ENCODE measurements at regions not wholly inside any gene's neighbourhood (a gene's known extent, or its start where the extent isn't known, plus 50 kb on each side); places are given as distances from the start of the nearest gene placed in this dataset.
"Not testable (repeated sequence)": the region's sequence is repeated elsewhere in the genome, so short reads cannot be mapped to it uniquely, and the experiment has no call there.

DNA sequence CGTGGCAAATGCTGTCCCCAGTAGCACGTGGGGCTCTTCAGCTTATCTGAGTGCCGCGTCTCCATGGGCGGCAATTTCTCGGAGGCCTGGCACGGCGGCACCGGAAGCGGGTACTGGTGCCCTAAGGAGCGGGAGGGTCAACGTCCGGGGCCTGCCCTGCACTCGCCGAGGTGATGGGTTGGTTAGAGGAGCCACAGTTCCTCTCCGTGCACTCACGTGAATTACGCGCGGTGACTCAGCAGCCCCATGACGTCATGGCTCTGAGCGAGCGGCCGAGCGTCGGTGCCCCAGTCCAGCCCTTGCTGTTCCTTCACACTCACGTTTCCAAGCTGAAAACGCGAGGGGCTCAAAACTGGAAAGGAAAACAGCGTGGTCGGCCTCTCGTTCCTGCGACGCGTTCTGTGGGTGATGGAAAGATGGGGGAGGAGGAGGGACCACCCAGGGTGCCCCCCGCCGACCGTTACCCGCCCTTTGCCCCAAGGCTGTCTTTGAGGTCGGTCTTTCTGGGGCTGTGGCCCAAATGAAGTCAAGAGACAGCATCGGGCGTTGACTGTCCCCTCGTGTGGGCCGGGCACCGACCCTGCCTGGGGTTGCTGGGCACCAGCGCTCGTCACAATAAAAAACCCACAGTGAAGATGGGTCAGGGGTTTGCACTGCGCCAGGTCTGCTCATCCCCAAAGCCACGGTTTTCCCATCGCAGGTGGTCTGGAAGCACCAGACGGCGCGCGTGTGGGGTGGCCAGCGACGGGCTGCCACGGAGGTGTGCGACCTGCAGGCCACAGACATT, 70.4 kb upstream of the CFAP46 start:
- no peak overlapping the region for H3K27ac Mint-ChIP-seq

DNA sequence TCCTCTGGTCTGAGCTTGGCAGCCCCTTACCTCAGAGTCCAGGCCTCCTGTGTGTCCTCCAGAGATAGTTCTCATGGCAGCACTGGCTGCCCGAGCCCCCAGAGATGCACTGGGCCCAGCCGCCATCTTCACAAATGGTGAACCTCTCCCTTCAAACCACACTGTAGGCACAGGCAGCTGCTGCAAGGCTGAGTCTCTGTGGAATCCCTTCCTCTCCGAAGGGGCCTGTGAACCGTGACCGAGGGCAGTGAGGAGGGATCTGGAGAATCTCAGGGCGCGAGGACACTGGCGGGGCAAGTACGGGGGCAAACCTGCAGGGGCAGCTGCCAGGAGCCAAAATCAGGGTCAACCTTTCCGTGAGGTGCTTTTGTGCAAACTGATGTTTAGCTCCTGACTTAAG, 69.5 kb upstream of the CFAP46 start:
- Mint-ChIP-seq H3K4me3 (no peak overlapping the region), H3K27ac (no peak overlapping the region), H3K27me3 (ENCODE audit: insufficient read depth) (no peaks in the 10 kb centered on the region; the same call in 1 of the 2 replicates), H3K36me3 (ENCODE audit: low read depth) (peaks cover 4% of the 10 kb centered on the region; the same call in 1 of the 2 replicates), H3K4me1 (ENCODE audit: low read depth) (no peaks in the 10 kb centered on the region), H3K9me3 (peaks cover 8% of the 10 kb centered on the region)
- DNase-seq: no peak
- TF ChIP-seq, protein P1, sequence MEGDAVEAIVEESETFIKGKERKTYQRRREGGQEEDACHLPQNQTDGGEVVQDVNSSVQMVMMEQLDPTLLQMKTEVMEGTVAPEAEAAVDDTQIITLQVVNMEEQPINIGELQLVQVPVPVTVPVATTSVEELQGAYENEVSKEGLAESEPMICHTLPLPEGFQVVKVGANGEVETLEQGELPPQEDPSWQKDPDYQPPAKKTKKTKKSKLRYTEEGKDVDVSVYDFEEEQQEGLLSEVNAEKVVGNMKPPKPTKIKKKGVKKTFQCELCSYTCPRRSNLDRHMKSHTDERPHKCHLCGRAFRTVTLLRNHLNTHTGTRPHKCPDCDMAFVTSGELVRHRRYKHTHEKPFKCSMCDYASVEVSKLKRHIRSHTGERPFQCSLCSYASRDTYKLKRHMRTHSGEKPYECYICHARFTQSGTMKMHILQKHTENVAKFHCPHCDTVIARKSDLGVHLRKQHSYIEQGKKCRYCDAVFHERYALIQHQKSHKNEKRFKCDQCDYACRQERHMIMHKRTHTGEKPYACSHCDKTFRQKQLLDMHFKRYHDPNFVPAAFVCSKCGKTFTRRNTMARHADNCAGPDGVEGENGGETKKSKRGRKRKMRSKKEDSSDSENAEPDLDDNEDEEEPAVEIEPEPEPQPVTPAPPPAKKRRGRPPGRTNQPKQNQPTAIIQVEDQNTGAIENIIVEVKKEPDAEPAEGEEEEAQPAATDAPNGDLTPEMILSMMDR (IDR thresholded peaks at IDR 0.05): no peak

More for the DNA sequence above, 70.4 kb upstream of the CFAP46 start:
- DNase-seq: no peak
- no peaks in the 10 kb centered on the region; the same call in 1 of the 2 replicates for H3K27me3 Mint-ChIP-seq (ENCODE audit: insufficient read depth)
- TF ChIP-seq, protein P1 (IDR thresholded peaks at IDR 0.05): no peak
- no peaks in the 10 kb centered on the region for H3K4me1 Mint-ChIP-seq (ENCODE audit: low read depth)
- H3K36me3 Mint-ChIP-seq (ENCODE audit: low read depth): peaks cover 4% of the 10 kb centered on the region; the same call in 1 of the 2 replicates
- H3K9me3 Mint-ChIP-seq: peaks cover 8% of the 10 kb centered on the region
- H3K4me3 Mint-ChIP-seq: no peak overlapping the region

- not testable (repeated sequence) for DNase-seq; H3K9me3 Mint-ChIP-seq; H3K27ac Mint-ChIP-seq; H3K4me3 Mint-ChIP-seq; H3K27me3 Mint-ChIP-seq (ENCODE audit: insufficient read depth); H3K36me3 Mint-ChIP-seq (ENCODE audit: low read depth); H3K4me1 Mint-ChIP-seq (ENCODE audit: low read depth)
Measured at GRCh38 chr10:133011393-133011792, 69.0 kb upstream of the CFAP46 start.

DNA sequence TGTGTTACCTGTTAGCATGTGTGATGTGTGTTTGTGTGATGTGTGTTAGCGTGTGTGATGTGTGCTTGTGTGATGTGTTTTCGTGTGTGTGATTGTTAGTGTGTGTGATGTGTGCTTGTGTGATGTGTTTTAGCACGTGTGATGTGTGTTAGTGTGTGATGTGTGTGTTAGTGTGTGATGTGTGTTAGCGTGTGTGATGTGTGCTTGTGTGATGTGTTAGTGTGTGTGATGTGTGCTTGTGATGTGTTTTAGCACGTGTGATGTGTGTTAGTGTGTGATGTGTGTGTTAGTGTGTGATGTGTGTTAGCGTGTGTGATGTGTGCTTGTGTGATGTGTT, 68.4 kb upstream of the CFAP46 start:
- H3K9me3 Mint-ChIP-seq; H3K4me1 Mint-ChIP-seq (ENCODE audit: low read depth); H3K27me3 Mint-ChIP-seq (ENCODE audit: insufficient read depth); H3K4me3 Mint-ChIP-seq; H3K36me3 Mint-ChIP-seq (ENCODE audit: low read depth); H3K27ac Mint-ChIP-seq; DNase-seq: not testable (repeated sequence)

DNA sequence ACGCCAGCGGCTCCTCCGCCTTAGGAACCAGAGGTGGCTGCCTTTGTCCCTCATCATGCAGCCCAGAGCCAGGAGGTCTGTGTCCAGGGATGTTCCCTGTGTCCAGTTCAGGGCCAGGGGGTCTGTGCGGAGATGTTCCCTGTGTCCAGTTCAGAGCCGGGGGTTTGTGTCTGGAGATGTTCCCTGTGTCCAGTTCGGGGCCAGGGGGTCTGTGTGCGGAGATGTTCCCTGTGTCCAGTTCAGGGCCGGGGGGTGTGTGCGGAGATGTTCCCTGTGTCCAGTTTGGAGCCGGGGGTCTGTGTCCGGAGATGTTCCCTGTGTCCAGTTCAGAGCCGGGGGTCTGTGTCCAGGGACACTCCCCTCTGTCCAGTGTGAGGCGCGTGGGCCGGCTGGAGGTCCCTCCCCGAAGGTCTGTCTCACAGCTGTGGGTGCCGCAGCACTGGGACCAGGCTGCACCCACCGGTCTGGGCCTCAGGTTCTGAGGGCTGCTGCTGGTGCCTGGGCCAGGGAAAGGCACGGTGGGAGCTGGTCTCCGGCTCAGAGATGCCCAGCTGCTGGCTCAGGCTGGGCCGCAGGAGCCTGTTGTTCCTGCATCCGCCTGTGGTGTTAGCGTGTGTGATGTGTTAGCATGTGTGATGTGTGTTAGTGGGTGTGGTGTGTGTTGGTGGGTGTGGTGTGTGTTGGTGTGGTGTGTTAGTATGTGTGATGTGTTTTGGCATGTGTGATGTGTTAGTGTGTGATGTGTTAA, 67.9 kb upstream of the CFAP46 start:
- Mint-ChIP-seq H3K27ac (no peak overlapping the region), H3K36me3 (ENCODE audit: low read depth) (peaks cover 4% of the 10 kb centered on the region; the same call in 1 of the 2 replicates), H3K4me3 (no peak overlapping the region), H3K9me3 (peaks cover 8% of the 10 kb centered on the region), H3K4me1 (ENCODE audit: low read depth) (no peaks in the 10 kb centered on the region), H3K27me3 (ENCODE audit: insufficient read depth) (peaks cover 3% of the 10 kb centered on the region; the same call in 1 of the 2 replicates)
- TF ChIP-seq, protein P1 (IDR thresholded peaks at IDR 0.05): no peak
- DNase-seq: no peak

- Mint-ChIP-seq H3K27ac (no peak overlapping the region), H3K27me3 (ENCODE audit: insufficient read depth) (peaks cover 4% of the 10 kb centered on the region; the same call in 1 of the 2 replicates), H3K4me1 (ENCODE audit: low read depth) (no peaks in the 10 kb centered on the region), H3K4me3 (no peak overlapping the region), H3K36me3 (ENCODE audit: low read depth) (peaks cover 4% of the 10 kb centered on the region; the same call in 1 of the 2 replicates), H3K9me3 (peaks cover 8% of the 10 kb centered on the region)
- DNase-seq: no peak
- TF ChIP-seq, protein P1 (IDR thresholded peaks at IDR 0.05): no peak
Measured at GRCh38 chr10:133009218-133009950, 67.0 kb upstream of the CFAP46 start.
